OCI-LY7 (cell line): ENCODE measurements at regions not wholly inside any gene's neighbourhood (a gene's known extent, or its start where the extent isn't known, plus 50 kb on each side); places are given as distances from the start of the nearest gene placed in this dataset.

Experiments used
- EZH2phosphoT487 ChIP-seq: fragments of 200-600 bp; sonication (generic); IDR thresholded peaks from 2 replicates; pipeline ENCODE4 v1.6.1; 2018; ENCODE audit warnings: low read depth, borderline replicate concordance, mild to moderate bottlenecking, mixed run types, antibody characterized with exemption, low read length, moderate library complexity, mixed read lengths
- TF ChIP-seq, protein P1 (sequence below): fragments of 200-600 bp; sonication (generic); conservative IDR thresholded peaks from 2 replicates; pipeline ENCODE4 v1.5.1; 2014; ENCODE audit warnings: mild to moderate bottlenecking, antibody characterized with exemption, low read length, moderate library complexity, mixed read lengths

DNA sequence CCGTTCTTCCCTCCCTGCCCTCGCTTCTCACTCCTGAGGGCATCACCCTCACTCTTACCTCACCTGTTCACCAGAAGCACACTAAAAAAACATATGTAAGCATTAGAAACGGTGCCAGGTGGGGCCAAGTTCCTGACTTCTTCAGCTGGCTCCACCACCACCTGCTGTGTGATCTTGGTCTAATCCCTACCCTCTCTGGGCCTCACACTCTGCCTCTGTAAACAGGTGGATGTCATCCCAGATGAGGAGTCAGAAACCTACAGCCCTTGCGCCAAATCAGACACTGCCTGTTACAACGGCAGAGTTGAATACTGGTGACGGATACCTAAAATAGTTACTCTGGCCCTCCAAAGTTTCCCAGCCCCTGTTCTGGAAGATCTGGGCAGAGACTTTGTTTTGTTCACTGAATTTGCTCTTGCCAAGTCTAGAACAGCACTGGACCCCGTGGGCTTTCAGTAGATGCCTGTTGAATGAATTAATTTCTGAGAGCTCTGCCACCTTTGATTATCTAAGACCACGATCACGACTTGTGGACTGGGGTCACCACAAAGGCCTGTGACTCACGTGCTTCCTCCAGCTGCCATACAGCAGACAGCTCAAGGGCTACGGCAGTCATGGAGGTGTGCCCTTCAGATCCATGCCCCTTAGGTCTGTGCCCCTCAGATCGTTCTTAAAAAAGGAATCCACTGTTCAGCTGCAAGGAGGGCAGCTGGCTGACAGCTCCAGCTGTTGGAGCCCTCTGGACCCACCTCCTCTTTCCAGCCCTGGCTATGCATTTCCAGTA, 71.9 kb downstream of the GSC start:
- TF ChIP-seq EZH2phosphoT487: no peak
- TF ChIP-seq, protein P1, sequence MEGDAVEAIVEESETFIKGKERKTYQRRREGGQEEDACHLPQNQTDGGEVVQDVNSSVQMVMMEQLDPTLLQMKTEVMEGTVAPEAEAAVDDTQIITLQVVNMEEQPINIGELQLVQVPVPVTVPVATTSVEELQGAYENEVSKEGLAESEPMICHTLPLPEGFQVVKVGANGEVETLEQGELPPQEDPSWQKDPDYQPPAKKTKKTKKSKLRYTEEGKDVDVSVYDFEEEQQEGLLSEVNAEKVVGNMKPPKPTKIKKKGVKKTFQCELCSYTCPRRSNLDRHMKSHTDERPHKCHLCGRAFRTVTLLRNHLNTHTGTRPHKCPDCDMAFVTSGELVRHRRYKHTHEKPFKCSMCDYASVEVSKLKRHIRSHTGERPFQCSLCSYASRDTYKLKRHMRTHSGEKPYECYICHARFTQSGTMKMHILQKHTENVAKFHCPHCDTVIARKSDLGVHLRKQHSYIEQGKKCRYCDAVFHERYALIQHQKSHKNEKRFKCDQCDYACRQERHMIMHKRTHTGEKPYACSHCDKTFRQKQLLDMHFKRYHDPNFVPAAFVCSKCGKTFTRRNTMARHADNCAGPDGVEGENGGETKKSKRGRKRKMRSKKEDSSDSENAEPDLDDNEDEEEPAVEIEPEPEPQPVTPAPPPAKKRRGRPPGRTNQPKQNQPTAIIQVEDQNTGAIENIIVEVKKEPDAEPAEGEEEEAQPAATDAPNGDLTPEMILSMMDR: no peak
